ENCODE measurements at regions not wholly inside any gene's neighbourhood (a gene's known extent, or its start where the extent isn't known, plus 50 kb on each side); places are given as distances from the start of the nearest gene placed in this dataset.

GRCh38 chr4:160350944-160351343 is 1248.1 kb downstream of the RAPGEF2 start:
- TF ChIP-seq CTCF (IDR thresholded peaks at IDR 0.05) (no peak), ZFX (IDR thresholded peaks at IDR 0.05; ENCODE audit: borderline replicate concordance) (no peak)

All from 22Rv1 (cell line).